A549 (cell line): ENCODE measurements at regions not wholly inside any gene's neighbourhood (a gene's known extent, or its start where the extent isn't known, plus 50 kb on each side); places are given as distances from the start of the nearest gene placed in this dataset.

Experiments used
- ATAC-seq, 2 experiments: fragments of 200-7000 bp in 1 of 2; fragments of >200 bp in 1 of 2; cut with Nextera tagmentation in 1 of 2; cut with Tn5 transposase in 1 of 2; 3 replicates each; pipeline versions ENCODE4 v1.8.0 to v1.9.1; 2018 to 2020; ENCODE audit warnings: mild to moderate bottlenecking in 1 of 2, moderate library complexity in 1 of 2
- CTCF ChIA-PET: fragments of 300-600 bp; sonication (Branson Sonifier 250); formaldehyde crosslinking; extraction: SDS; loops from one replicate; lab custom pipeline; 2021; ENCODE audit warnings: antibody characterized with exemption, inconsistent platforms; lab: Yijun Ruan, JAX
- POLR2A ChIA-PET: fragments of 350-600 bp; formaldehyde crosslinking; extraction: SDS; loops from one replicate; lab custom pipeline; 2021; ENCODE audit warnings: antibody characterized with exemption, inconsistent platforms; lab: Yijun Ruan, JAX
- DNase-seq, 2 experiments: peaks; one replicate each; pipeline versions ENCODE4 v3.0.0 to v3.0.0-alpha.2; 2011 to 2016; ENCODE audit warnings: low read depth in 1 of 2, low spot score in 1 of 2
- FAIRE-seq: peaks from 2 replicates; lab custom pipeline; 2011; peaks lifted over from hg19 to GRCh38; lab: Jason Lieb, UNC
- H3K27ac ChIP-seq, 2 experiments: fragments of >200 bp; sonication (Bioruptor Twin); formaldehyde crosslinking; 3 replicates each; pipeline ENCODE4 v1.5.1; 2016 to 2017
- H3K4me1 ChIP-seq: fragments of >200 bp; sonication (Bioruptor Twin); formaldehyde crosslinking; 3 replicates; pipeline ENCODE4 v1.6.1; 2016
- H3K4me2 ChIP-seq: fragments of >200 bp; sonication (Bioruptor Twin); formaldehyde crosslinking; 3 replicates; pipeline ENCODE4 v1.6.1; 2016
- H3K4me3 ChIP-seq: fragments of >200 bp; sonication (Bioruptor Twin); formaldehyde crosslinking; 3 replicates; pipeline ENCODE4 v1.5.1; 2016
- H3K9me3 ChIP-seq: fragments of >200 bp; sonication (Bioruptor Twin); formaldehyde crosslinking; 3 replicates; pipeline ENCODE4 v1.6.1; 2016
- BCL3 ChIP-seq: fragments of >200 bp; sonication (Bioruptor Twin); formaldehyde crosslinking; IDR thresholded peaks from 3 replicates; pipeline ENCODE4 v1.6.1; 2016
- EHMT2 ChIP-seq: fragments of 200-600 bp; sonication (generic); IDR thresholded peaks from 2 replicates; pipeline ENCODE4 v1.6.1; 2016; ENCODE audit warnings: antibody characterized with exemption, low read depth, mild to moderate bottlenecking, moderate library complexity
- FOSL2 ChIP-seq, 2 experiments: fragments of 450-650 bp in 1 of 2; fragments of >200 bp in 1 of 2; sonication (Bioruptor Twin) in 1 of 2; formaldehyde crosslinking; IDR thresholded peaks; 2 replicates each; pipeline versions ENCODE4 v1.5.0 to v1.6.1; 2016 to 2020; ENCODE audit warnings: mild to moderate bottlenecking in 1 of 2, moderate library complexity in 1 of 2
- HDAC2 ChIP-seq: fragments of 200-600 bp; sonication (generic); IDR thresholded peaks from 2 replicates; pipeline ENCODE4 v1.6.1; 2016
- HES2 ChIP-seq: fragments of >200 bp; sonication (Bioruptor Twin); formaldehyde crosslinking; IDR thresholded peaks from 2 replicates; pipeline ENCODE4 v1.6.1; 2016
- HOXB13 ChIP-seq: fragments of 250-450 bp; sonication (Bioruptor Pico); IDR thresholded peaks from 2 replicates; pipeline ENCODE4 v1.5.0; 2020; ENCODE audit warnings: low read depth, mild to moderate bottlenecking, moderate library complexity
- HOXB5 ChIP-seq: fragments of 250-450 bp; sonication (Bioruptor Pico); IDR thresholded peaks from 2 replicates; pipeline ENCODE4 v1.5.0; 2020; ENCODE audit warnings: mild to moderate bottlenecking, moderate library complexity
- JUN ChIP-seq, 2 experiments: fragments of >200 bp; sonication (Bioruptor Twin); formaldehyde crosslinking; IDR thresholded peaks; 2 replicates in 1 of 2; 3 replicates in 1 of 2; pipeline ENCODE4 v1.6.1; 2016 to 2017
- KDM1A ChIP-seq: fragments of 200-600 bp; sonication (generic); IDR thresholded peaks from 2 replicates; pipeline ENCODE4 v1.6.1; 2016; ENCODE audit warnings: low read depth, mild to moderate bottlenecking
- KDM5A ChIP-seq: fragments of 200-600 bp; sonication (generic); IDR thresholded peaks from 2 replicates; pipeline ENCODE4 v1.6.1; 2016; ENCODE audit warnings: antibody characterized with exemption, mild to moderate bottlenecking
- MYC ChIP-seq: IDR thresholded peaks from 2 replicates; pipeline ENCODE4 v1.6.1; 2012; ENCODE audit warnings: mild to moderate bottlenecking, inconsistent platforms, low read length, improper control_type of control experiment, borderline replicate concordance
- NR3C1 ChIP-seq: fragments of >200 bp; sonication (Bioruptor Twin); formaldehyde crosslinking; IDR thresholded peaks from 3 replicates; pipeline ENCODE4 v1.6.1; 2017
- POLR2AphosphoS2 ChIP-seq: conservative IDR thresholded peaks from 2 replicates; pipeline ENCODE4 v1.6.1; 2012; ENCODE audit warnings: low read length, improper control_type of control experiment, inconsistent platforms
- SREBF2 ChIP-seq: fragments of 450-650 bp; IDR thresholded peaks from 2 replicates; pipeline ENCODE4 v1.6.1; 2014; ENCODE audit warnings: mild to moderate bottlenecking, moderate library complexity
- TFCP2L1 ChIP-seq: fragments of 250-450 bp; sonication (Bioruptor Pico); IDR thresholded peaks from 2 replicates; pipeline ENCODE4 v1.5.0; 2021; ENCODE audit warnings: mild to moderate bottlenecking
- TP53 ChIP-seq: fragments of 250-450 bp; sonication (Bioruptor Pico); IDR thresholded peaks from 2 replicates; pipeline ENCODE4 v1.5.0; 2021; ENCODE audit warnings: mild to moderate bottlenecking, moderate library complexity
- ZNF302 ChIP-seq: fragments of 250-450 bp; sonication (Bioruptor Pico); IDR thresholded peaks from 2 replicates; pipeline ENCODE4 v1.9.0; 2021; ENCODE audit warnings: inconsistent platforms, mild to moderate bottlenecking, moderate library complexity
- WGBS: methylation state at CpG from one replicate; pipeline ENCODE4 v1.1.6; 2017; ENCODE audit errors: missing lambda C conversion rate; 5-methylcytosine and 5-hydroxymethylcytosine counted together
- TF ChIP-seq, protein P1 (sequence below): fragments of 150-350 bp; IDR thresholded peaks from 2 replicates; pipeline ENCODE4 v1.6.1; 2014; ENCODE audit warnings: low read depth, mild to moderate bottlenecking, low read length
- TF ChIP-seq, protein P2 (sequence below): fragments of 200-600 bp; sonication (generic); IDR thresholded peaks from 2 replicates; pipeline ENCODE4 v1.6.1; 2016; ENCODE audit warnings: antibody characterized with exemption, mild to moderate bottlenecking, moderate library complexity
- TF ChIP-seq, protein P3 (sequence below): IDR thresholded peaks from 2 replicates; pipeline ENCODE4 v1.6.1; 2012

GRCh38 chr10:4174197-4174596 lies 389.2 kb upstream of the KLF6 start (continued):
- TF ChIP-seq EHMT2 (no peak), JUN (IDR thresholded peaks at IDR 0.05) (no peak), ZNF302 (no peak), TFCP2L1 (CRISPR knock-in tag) (no peak), HOXB13 (no peak)
- TF ChIP-seq, protein P1, sequence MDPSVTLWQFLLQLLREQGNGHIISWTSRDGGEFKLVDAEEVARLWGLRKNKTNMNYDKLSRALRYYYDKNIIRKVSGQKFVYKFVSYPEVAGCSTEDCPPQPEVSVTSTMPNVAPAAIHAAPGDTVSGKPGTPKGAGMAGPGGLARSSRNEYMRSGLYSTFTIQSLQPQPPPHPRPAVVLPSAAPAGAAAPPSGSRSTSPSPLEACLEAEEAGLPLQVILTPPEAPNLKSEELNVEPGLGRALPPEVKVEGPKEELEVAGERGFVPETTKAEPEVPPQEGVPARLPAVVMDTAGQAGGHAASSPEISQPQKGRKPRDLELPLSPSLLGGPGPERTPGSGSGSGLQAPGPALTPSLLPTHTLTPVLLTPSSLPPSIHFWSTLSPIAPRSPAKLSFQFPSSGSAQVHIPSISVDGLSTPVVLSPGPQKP, result no peak
- TF ChIP-seq, protein P2, sequence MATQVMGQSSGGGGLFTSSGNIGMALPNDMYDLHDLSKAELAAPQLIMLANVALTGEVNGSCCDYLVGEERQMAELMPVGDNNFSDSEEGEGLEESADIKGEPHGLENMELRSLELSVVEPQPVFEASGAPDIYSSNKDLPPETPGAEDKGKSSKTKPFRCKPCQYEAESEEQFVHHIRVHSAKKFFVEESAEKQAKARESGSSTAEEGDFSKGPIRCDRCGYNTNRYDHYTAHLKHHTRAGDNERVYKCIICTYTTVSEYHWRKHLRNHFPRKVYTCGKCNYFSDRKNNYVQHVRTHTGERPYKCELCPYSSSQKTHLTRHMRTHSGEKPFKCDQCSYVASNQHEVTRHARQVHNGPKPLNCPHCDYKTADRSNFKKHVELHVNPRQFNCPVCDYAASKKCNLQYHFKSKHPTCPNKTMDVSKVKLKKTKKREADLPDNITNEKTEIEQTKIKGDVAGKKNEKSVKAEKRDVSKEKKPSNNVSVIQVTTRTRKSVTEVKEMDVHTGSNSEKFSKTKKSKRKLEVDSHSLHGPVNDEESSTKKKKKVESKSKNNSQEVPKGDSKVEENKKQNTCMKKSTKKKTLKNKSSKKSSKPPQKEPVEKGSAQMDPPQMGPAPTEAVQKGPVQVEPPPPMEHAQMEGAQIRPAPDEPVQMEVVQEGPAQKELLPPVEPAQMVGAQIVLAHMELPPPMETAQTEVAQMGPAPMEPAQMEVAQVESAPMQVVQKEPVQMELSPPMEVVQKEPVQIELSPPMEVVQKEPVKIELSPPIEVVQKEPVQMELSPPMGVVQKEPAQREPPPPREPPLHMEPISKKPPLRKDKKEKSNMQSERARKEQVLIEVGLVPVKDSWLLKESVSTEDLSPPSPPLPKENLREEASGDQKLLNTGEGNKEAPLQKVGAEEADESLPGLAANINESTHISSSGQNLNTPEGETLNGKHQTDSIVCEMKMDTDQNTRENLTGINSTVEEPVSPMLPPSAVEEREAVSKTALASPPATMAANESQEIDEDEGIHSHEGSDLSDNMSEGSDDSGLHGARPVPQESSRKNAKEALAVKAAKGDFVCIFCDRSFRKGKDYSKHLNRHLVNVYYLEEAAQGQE, result no peak

DNA sequence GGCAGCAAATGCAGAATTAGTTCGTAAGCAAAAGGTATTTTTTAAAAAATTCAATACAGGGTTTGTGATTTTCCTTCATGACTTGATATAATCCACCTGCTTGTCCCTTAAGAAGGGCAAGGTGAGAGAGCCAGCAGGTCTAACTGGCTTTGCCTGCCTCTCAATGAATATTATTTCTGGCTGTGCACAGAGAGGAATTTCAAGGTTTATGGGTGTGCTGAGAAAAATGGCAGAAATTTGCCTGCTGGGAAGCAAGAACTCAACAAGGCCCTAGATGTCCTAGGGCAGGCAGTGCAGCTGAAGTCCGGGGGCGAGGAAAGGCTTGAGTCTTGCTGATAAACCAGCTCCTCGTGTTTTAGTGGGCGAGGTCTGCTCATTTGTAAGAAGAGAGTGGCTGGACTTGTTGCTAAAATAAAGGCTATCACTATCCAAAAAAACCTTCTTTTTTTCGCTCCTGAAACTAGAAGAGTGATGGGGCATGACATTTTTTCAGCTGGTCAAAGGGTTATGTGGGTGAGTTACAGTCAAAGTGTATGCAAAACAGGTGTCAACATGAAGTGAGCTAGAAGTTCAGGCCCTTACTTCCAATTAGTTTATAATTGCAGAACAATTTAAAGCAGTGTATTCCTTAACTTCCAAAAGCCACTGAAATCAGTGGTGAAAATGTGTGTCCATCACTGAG lies 385.8 kb upstream of the KLF6 start:
- H3K9me3 ChIP-seq, result peaks cover 2% of the 10 kb centered on the region; the same call in 1 of the 3 replicates
- ATAC-seq, result no peak
- H3K4me2 ChIP-seq, result no peak overlapping the region
- H3K27ac ChIP-seq, result no peak overlapping the region
- H3K4me1 ChIP-seq, result no peaks in the 10 kb centered on the region
- CTCF ChIA-PET, result interaction anchor here (0.6 kb wide), 1 partner anchor 59 kb away, joined by 3 read pairs; no protein-coding TSS in a partner anchor
- 73% methylated on average over 6 of the region's 6 CpGs for WGBS
- no peak overlapping the region for H3K4me3 ChIP-seq
- TF ChIP-seq KDM1A, result no peak
- no peak for TF ChIP-seq MYC
- no peak for TF ChIP-seq POLR2AphosphoS2
- no peak for TF ChIP-seq FOSL2 (IDR thresholded peaks at IDR 0.05)
- TF ChIP-seq FOSL2 (CRISPR knock-in tag; IDR thresholded peaks at IDR 0.05), result no peak
- TF ChIP-seq BCL3, result no peak
- no peak for TF ChIP-seq TP53
- TF ChIP-seq KDM5A, result no peak
- no peak for TF ChIP-seq HDAC2
- TF ChIP-seq HOXB5 (CRISPR knock-in tag), result no peak
- TF ChIP-seq EHMT2, result no peak
- TF ChIP-seq NR3C1, result no peak
- TF ChIP-seq, protein P3, sequence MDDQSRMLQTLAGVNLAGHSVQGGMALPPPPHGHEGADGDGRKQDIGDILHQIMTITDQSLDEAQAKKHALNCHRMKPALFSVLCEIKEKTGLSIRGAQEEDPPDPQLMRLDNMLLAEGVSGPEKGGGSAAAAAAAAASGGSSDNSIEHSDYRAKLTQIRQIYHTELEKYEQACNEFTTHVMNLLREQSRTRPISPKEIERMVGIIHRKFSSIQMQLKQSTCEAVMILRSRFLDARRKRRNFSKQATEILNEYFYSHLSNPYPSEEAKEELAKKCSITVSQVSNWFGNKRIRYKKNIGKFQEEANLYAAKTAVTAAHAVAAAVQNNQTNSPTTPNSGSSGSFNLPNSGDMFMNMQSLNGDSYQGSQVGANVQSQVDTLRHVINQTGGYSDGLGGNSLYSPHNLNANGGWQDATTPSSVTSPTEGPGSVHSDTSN, result no peak
- no peak for TF ChIP-seq HES2
- no peak for TF ChIP-seq SREBF2
- no peak for TF ChIP-seq JUN (IDR thresholded peaks at IDR 0.05)
- TF ChIP-seq, all 56 proteins: peak for 0
- no peak for DNase-seq
- POLR2A ChIA-PET, result interaction anchor here (0.8 kb wide), 1 partner anchor 386 kb away, joined by 3 read pairs; the partner anchor contains the start of gene KLF6
- FAIRE-seq, result no peak
